Peyer's patch (tissue), 4 donors: ENCODE measurements at regions not wholly inside any gene's neighbourhood (a gene's known extent, or its start where the extent isn't known, plus 50 kb on each side); places are given as distances from the start of the nearest gene placed in this dataset.

Experiments
- DNase-seq, 3 donors: peaks; one replicate each; pipeline ENCODE4 v3.0.0-alpha.2; 2017 to 2019
- H3K27ac ChIP-seq, 4 donors: fragments of 200-600 bp; sonication (generic); one replicate each; pipeline ENCODE4 v1.5.1; 2016 to 2019
- H3K27me3 ChIP-seq, 2 donors: fragments of 200-600 bp; sonication (generic); one replicate each; pipeline ENCODE4 v1.5.1; 2019
- H3K36me3 ChIP-seq, 3 donors: fragments of 200-600 bp; sonication (generic); one replicate each; pipeline ENCODE4 v1.5.1; 2016 to 2019
- H3K4me1 ChIP-seq, 4 donors: fragments of 200-600 bp; sonication (generic); one replicate each; pipeline ENCODE4 v1.5.1; 2016 to 2019
- H3K4me3 ChIP-seq, 4 donors: fragments of 200-600 bp; sonication (generic); 1 replicate in 3 of 4; 2 replicates in 1 of 4; pipeline ENCODE4 v1.5.1; 2016 to 2019; ENCODE audit warnings: mild to moderate bottlenecking in 1 of 4
- H3K9me3 ChIP-seq, 4 donors: fragments of 200-600 bp; sonication (generic); one replicate each; pipeline ENCODE4 v1.5.1; 2016 to 2019; ENCODE audit warnings: mild to moderate bottlenecking in 1 of 4
- POLR2A ChIP-seq, 2 donors: fragments of 450-650 bp; IDR thresholded peaks; one replicate each; pipeline ENCODE4 v1.5.1; 2017; ENCODE audit warnings: antibody characterized with exemption in 2 of 2, mild to moderate bottlenecking in 2 of 2, moderate library complexity in 2 of 2
- TF ChIP-seq, protein P1 (sequence below), 6 experiments: fragments of 450-650 bp in 4 of 6; fragments of 200-600 bp in 2 of 6; sonication (generic) in 1 of 6; IDR thresholded peaks; one replicate each; pipeline ENCODE4 v1.5.1; 2017 to 2019; ENCODE audit warnings: antibody characterized with exemption in 6 of 6, mild to moderate bottlenecking in 3 of 6, moderate library complexity in 1 of 6

DNA sequence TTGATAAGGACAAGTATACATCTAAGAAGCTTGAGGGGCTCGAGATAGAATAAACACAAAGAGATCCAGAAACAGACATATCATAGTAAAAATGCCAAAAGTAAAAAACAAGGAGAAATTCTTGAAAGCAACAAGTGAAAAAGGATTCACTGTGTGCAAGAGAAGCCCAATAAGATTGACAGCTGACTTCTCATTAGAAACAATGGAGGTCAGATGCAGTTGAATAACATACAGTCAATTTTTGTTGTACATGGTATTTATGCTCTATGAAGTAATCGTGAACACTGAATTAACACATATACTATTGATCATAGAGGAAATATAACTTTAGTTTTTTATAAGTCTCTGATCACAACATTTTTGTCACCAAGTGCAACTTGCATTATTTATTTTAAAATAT, 982.8 kb upstream of the SORCS1 start:
- no peak for TF ChIP-seq POLR2A (IDR thresholded peaks at IDR 0.05)
- TF ChIP-seq, protein P1, sequence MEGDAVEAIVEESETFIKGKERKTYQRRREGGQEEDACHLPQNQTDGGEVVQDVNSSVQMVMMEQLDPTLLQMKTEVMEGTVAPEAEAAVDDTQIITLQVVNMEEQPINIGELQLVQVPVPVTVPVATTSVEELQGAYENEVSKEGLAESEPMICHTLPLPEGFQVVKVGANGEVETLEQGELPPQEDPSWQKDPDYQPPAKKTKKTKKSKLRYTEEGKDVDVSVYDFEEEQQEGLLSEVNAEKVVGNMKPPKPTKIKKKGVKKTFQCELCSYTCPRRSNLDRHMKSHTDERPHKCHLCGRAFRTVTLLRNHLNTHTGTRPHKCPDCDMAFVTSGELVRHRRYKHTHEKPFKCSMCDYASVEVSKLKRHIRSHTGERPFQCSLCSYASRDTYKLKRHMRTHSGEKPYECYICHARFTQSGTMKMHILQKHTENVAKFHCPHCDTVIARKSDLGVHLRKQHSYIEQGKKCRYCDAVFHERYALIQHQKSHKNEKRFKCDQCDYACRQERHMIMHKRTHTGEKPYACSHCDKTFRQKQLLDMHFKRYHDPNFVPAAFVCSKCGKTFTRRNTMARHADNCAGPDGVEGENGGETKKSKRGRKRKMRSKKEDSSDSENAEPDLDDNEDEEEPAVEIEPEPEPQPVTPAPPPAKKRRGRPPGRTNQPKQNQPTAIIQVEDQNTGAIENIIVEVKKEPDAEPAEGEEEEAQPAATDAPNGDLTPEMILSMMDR (IDR thresholded peaks at IDR 0.05), result no peak

GRCh38 chr10:108141064-108141463, 976.6 kb upstream of the SORCS1 start:
- Histone ChIP-seq H3K4me3 (no peak overlapping the region), H3K36me3 (no peaks in the 10 kb centered on the region), H3K9me3 (no peaks in the 10 kb centered on the region), H3K27ac (no peak overlapping the region), H3K4me1 (no peaks in the 10 kb centered on the region), H3K27me3 (no peaks in the 10 kb centered on the region)
- TF ChIP-seq, protein P1 (IDR thresholded peaks at IDR 0.05), result no peak
- no peak for TF ChIP-seq POLR2A (IDR thresholded peaks at IDR 0.05)
- no peak for DNase-seq

More for the DNA sequence above, 982.8 kb upstream of the SORCS1 start:
- no peaks in the 10 kb centered on the region for H3K27me3 ChIP-seq
- no peak overlapping the region for H3K4me3 ChIP-seq
- H3K9me3 ChIP-seq, result peaks cover 0 to 14% (median 0%) of the 10 kb centered on the region in 4 donors
- DNase-seq, result no peak
- H3K27ac ChIP-seq, result no peak overlapping the region
- H3K4me1 ChIP-seq, result no peaks in the 10 kb centered on the region
- no peaks in the 10 kb centered on the region for H3K36me3 ChIP-seq

DNA sequence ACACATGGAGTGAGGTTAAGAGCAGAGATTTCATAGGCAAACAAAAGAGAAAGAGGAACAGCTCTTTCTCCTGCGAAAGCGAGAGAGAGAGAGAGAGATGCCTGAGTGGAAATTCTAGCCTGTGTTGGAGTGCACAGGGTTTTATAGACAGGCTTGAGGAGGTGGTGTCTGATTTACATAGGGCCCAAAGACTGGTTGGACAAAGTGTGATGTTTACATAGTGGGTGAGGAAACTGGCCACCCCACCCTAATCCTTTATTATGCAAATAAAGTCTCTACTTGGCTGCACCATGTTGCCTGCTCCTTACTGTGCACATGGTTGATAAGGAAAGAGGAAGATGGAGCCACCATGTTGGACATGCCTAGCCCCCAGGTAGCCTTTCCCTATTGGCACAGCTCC, 967.8 kb upstream of the SORCS1 start:
- DNase-seq, result no peak
- Histone ChIP-seq H3K27ac (no peak overlapping the region), H3K9me3 (no peaks in the 10 kb centered on the region), H3K4me1 (no peaks in the 10 kb centered on the region), H3K4me3 (no peak overlapping the region), H3K27me3 (no peaks in the 10 kb centered on the region), H3K36me3 (no peaks in the 10 kb centered on the region)
- TF ChIP-seq, protein P1 (IDR thresholded peaks at IDR 0.05), result no peak
- TF ChIP-seq POLR2A (IDR thresholded peaks at IDR 0.05), result no peak

DNA sequence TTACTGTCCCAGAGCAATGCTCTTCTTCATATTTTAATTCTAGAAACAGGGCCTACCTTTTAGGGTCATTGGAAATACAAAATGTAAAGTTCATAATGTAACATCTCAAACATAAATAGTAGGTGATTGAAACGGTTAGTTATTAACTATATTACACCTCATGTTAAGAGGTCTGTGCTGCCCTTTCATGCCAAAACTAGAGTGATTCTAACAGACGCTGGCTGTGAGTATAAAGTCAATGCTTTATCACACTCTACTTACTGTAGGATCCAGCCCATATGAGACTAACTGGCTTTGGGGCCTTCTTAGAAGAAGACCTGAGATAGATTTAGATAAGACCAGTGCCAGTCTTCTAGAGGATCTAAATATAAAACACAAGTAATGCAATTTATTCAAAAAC, 966.1 kb upstream of the SORCS1 start:
- H3K9me3 ChIP-seq, result no peaks in the 10 kb centered on the region
- no peak overlapping the region for H3K4me3 ChIP-seq
- TF ChIP-seq POLR2A (IDR thresholded peaks at IDR 0.05), result no peak
- TF ChIP-seq, protein P1 (IDR thresholded peaks at IDR 0.05), result no peak
- H3K4me1 ChIP-seq, result no peaks in the 10 kb centered on the region
- H3K27ac ChIP-seq, result no peak overlapping the region
- H3K36me3 ChIP-seq, result no peaks in the 10 kb centered on the region
- no peak for DNase-seq
- no peaks in the 10 kb centered on the region for H3K27me3 ChIP-seq

DNA sequence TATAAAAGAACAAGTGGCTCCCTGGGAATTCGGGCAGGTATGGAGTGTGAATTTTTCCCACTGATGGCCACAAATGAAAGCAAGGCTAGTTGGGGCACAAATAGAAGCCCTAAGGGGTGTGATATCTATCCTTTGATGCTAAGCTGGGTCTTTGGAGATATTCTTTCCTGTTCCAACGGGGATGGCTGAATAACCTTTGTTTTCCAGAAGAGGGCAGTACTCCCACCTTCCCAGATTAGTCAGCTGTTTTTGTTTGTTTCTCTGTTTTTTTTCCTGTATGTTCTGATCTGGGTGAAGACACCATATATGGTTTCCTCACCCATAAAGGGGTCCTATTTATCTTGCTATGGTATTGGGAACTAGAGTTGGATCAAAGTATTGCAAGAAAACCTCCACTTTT, 947.7 kb upstream of the SORCS1 start:
- H3K4me3 ChIP-seq, result no peak overlapping the region
- H3K9me3 ChIP-seq, result no peaks in the 10 kb centered on the region
- no peaks in the 10 kb centered on the region for H3K36me3 ChIP-seq
- no peak overlapping the region for H3K27ac ChIP-seq
- no peaks in the 10 kb centered on the region for H3K27me3 ChIP-seq
- no peak for DNase-seq
- no peaks in the 10 kb centered on the region for H3K4me1 ChIP-seq
- no peak for TF ChIP-seq POLR2A (IDR thresholded peaks at IDR 0.05)
- TF ChIP-seq, protein P1 (IDR thresholded peaks at IDR 0.05), result peak in 1 of 6 experiments; percentile 17

DNA sequence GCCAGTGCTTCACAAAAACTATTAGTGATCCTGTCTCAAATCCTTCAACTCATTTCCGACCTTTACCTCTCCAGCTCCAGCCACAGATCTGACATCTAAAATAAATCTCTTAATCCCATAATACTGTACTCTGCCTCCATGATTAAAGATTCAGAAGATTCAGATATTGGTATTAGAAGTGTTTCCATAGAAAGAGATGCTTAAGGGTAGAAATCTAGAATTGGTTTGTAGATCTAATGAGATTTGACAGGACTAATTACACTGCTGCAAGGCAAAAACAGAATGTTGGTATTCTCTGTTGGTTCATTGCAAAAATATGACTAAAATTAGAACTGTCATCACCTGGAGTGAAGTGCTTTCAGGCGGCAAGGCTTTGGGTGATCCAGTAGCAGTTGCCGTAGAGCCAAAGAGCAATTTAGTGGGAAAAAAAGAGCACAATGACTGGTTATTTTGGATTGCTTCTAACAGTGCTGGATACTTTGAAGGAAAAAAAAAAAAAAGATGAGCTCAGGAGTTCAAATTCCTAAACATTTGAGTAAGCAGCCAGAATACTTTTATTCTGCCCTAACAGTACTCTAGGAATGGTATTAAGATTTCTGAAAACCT, 940.1 kb upstream of the SORCS1 start:
- H3K27ac ChIP-seq, result no peak overlapping the region
- H3K4me1 ChIP-seq, result no peaks in the 10 kb centered on the region
- no peak for TF ChIP-seq POLR2A (IDR thresholded peaks at IDR 0.05)
- TF ChIP-seq, protein P1 (IDR thresholded peaks at IDR 0.05), result no peak
- no peaks in the 10 kb centered on the region for H3K27me3 ChIP-seq
- no peak for DNase-seq
- H3K4me3 ChIP-seq, result no peak overlapping the region
- no peaks in the 10 kb centered on the region for H3K9me3 ChIP-seq
- H3K36me3 ChIP-seq, result no peaks in the 10 kb centered on the region
